Body of pancreas (tissue), 4 donors: ENCODE measurements at regions not wholly inside any gene's neighbourhood (a gene's known extent, or its start where the extent isn't known, plus 50 kb on each side); places are given as distances from the start of the nearest gene placed in this dataset.

Experiments used
- ATAC-seq: fragments of 150-250 bp; one replicate; pipeline ENCODE4 v1.9.1; 2016
- DNase-seq, 4 donors: peaks; one replicate each; pipeline ENCODE4 v3.0.0-alpha.2; 2019
- H3K27ac ChIP-seq, 4 donors: fragments of 200-600 bp; sonication (generic); 1 replicate in 3 of 4; 2 replicates in 1 of 4; pipeline versions ENCODE4 v1.5.1 to v1.6.1; 2016 to 2019; ENCODE audit warnings: mild to moderate bottlenecking in 1 of 4, mixed read lengths in 1 of 4, moderate library complexity in 1 of 4
- H3K27me3 ChIP-seq, 2 donors: fragments of 200-600 bp; sonication (generic); one replicate each; pipeline ENCODE4 v1.6.0; 2016; ENCODE audit warnings: mild to moderate bottlenecking in 1 of 2
- H3K36me3 ChIP-seq, 2 donors: fragments of 200-600 bp; sonication (generic); replicated peaks in 1 of 2; 2 replicates each; pipeline ENCODE4 v1.5.1; 2016; ENCODE audit warnings: low read depth in 2 of 2; ENCODE audit not compliant: insufficient read depth in 1 of 2
- H3K4me1 ChIP-seq: fragments of 200-600 bp; sonication (generic); one replicate; pipeline ENCODE4 v1.6.0; 2016
- H3K4me3 ChIP-seq, 2 donors: fragments of 200-600 bp; sonication (generic); 1 replicate in 1 of 2; 2 replicates in 1 of 2; pipeline ENCODE4 v1.5.1; 2016 to 2019
- H3K9me3 ChIP-seq, 3 donors: fragments of 200-600 bp; sonication (generic); 1 replicate in 2 of 3; 2 replicates in 1 of 3; pipeline ENCODE4 v1.5.1; 2016
- POLR2A ChIP-seq, 3 donors: fragments of 450-650 bp; IDR thresholded peaks; one replicate each; pipeline ENCODE4 v1.6.1; 2016; ENCODE audit warnings: antibody characterized with exemption in 3 of 3, mild to moderate bottlenecking in 2 of 3
- WGBS, 2 donors: methylation state at CpG; one replicate each; pipeline ENCODE4 v1.1.5; 2017; 5-methylcytosine and 5-hydroxymethylcytosine counted together
- intact Hi-C: fragments of 100-400 bp; cut with DNase I; formaldehyde crosslinking; loops from one replicate; pipeline ENCODE4 v1.15.1; 2023
- TF ChIP-seq, protein P1 (sequence below), 7 experiments: fragments of 450-650 bp in 4 of 7; fragments of 200-600 bp in 3 of 7; sonication (generic) in 3 of 7; IDR thresholded peaks; one replicate each; pipeline ENCODE4 v1.5.1; 2016 to 2019; ENCODE audit warnings: antibody characterized with exemption in 7 of 7

DNA sequence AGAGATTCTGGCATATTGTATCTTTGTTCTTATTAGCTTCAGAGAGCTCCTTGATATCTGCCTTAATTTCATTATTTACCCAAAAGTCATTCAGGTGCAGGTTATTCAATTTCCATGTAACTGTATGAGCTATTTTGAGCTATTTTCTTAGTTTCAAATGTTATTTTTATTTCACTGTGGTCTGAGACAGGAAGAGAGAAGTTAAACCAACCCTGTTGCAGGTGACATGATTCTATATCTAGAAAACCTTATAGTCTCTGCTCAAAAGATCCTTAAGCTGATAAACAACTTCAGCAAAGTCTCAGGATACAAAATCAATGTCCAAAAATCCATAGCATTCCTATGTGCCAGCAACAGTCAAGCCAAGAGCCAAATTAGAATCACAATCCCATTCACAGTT, 1644.0 kb upstream of the B3GALT2 start:
- TF ChIP-seq, protein P1, sequence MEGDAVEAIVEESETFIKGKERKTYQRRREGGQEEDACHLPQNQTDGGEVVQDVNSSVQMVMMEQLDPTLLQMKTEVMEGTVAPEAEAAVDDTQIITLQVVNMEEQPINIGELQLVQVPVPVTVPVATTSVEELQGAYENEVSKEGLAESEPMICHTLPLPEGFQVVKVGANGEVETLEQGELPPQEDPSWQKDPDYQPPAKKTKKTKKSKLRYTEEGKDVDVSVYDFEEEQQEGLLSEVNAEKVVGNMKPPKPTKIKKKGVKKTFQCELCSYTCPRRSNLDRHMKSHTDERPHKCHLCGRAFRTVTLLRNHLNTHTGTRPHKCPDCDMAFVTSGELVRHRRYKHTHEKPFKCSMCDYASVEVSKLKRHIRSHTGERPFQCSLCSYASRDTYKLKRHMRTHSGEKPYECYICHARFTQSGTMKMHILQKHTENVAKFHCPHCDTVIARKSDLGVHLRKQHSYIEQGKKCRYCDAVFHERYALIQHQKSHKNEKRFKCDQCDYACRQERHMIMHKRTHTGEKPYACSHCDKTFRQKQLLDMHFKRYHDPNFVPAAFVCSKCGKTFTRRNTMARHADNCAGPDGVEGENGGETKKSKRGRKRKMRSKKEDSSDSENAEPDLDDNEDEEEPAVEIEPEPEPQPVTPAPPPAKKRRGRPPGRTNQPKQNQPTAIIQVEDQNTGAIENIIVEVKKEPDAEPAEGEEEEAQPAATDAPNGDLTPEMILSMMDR (IDR thresholded peaks at IDR 0.05), result no peak
- TF ChIP-seq POLR2A (IDR thresholded peaks at IDR 0.05), result no peak
- intact Hi-C loops, result no loop called here
- Histone ChIP-seq H3K27me3 (no peaks in the 10 kb centered on the region), H3K36me3 (no peaks in the 10 kb centered on the region), H3K4me1 (no peaks in the 10 kb centered on the region), H3K4me3 (no peak overlapping the region), H3K9me3 (no peaks in the 10 kb centered on the region), H3K27ac (no peak overlapping the region)
- ATAC-seq, result no peak
- DNase-seq, result no peak

DNA sequence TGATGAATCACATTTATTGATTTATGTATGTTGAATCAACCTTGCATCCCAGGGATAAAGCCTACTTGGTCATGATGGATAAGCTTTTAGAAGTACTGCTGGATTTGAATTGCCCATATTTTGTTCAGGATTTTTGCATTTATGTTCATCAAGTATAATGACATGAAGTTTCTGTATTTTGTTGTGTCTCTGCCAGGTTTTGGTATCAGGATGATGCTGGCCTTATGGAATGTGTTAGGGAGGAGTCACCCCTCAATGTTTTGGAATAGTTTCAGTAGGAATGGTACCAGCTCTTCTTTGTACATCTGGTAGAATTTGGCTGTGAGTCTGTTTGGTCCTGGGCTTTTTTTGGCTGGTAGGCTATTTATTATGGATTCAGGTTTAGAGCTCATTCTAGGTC, 1643.1 kb upstream of the B3GALT2 start:
- TF ChIP-seq, protein P1 (IDR thresholded peaks at IDR 0.05), result no peak
- no peak for TF ChIP-seq POLR2A (IDR thresholded peaks at IDR 0.05)
- H3K4me3 ChIP-seq, result no peak overlapping the region
- no peaks in the 10 kb centered on the region for H3K4me1 ChIP-seq
- H3K9me3 ChIP-seq, result no peaks in the 10 kb centered on the region
- no peaks in the 10 kb centered on the region for H3K27me3 ChIP-seq
- H3K27ac ChIP-seq, result no peak overlapping the region
- DNase-seq (no peak), ATAC-seq (no peak)
- intact Hi-C loops, result no loop called here
- no peaks in the 10 kb centered on the region for H3K36me3 ChIP-seq

DNA sequence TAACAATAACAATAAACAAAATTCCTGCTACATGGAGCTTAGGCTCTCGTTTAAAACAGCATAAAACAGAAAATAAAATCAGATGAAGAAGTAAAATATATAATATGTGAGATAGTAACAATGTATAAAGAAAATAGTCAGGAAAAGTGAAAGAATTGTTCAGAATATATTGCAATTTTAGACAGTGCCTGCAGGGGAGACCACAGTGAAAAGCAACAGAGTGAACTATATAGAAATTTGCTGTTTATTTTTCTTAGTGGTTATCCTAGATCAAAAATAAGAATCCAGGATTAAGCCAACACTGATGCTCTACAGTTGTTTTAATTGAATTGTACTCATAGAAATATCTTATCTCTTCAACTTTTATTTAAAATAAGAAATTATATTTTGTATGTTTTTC, 1639.0 kb upstream of the B3GALT2 start:
- 31 to 34% methylated on average over 1 of the region's 1 CpG for WGBS, 2 donors
- Histone ChIP-seq H3K27ac (no peak overlapping the region), H3K4me3 (no peak overlapping the region), H3K27me3 (no peaks in the 10 kb centered on the region), H3K4me1 (no peaks in the 10 kb centered on the region), H3K9me3 (no peaks in the 10 kb centered on the region), H3K36me3 (no peaks in the 10 kb centered on the region)
- no peak for TF ChIP-seq POLR2A (IDR thresholded peaks at IDR 0.05)
- TF ChIP-seq, protein P1 (IDR thresholded peaks at IDR 0.05), result no peak
- no peak for ATAC-seq
- intact Hi-C loops, result no loop called here
- no peak for DNase-seq

DNA sequence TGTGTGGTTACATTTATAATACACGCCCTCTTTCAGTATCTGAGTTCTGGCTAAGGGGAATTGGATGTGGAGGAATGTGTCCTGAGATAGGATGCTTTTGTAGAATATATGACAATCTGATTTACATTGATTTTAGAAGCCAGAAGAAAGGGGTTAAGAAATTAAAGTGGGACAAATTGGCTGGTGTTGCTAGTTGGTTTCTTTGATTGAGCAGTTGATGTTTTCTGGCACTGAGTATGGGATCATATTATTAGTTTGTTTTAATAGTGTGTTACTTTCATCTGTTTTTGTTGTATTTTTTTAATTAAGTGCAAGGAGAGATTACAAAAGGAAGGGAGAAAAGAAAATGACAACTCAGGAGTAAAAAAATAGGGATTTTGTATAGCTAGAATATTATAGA, 1634.7 kb upstream of the B3GALT2 start:
- Histone ChIP-seq H3K9me3 (no peaks in the 10 kb centered on the region), H3K27me3 (no peaks in the 10 kb centered on the region), H3K27ac (no peak overlapping the region), H3K36me3 (no peaks in the 10 kb centered on the region), H3K4me1 (no peaks in the 10 kb centered on the region), H3K4me3 (no peak overlapping the region)
- intact Hi-C loops, result no loop called here
- DNase-seq, result no peak
- ATAC-seq, result no peak
- TF ChIP-seq, protein P1 (IDR thresholded peaks at IDR 0.05), result no peak
- TF ChIP-seq POLR2A (IDR thresholded peaks at IDR 0.05), result no peak
- WGBS, 2 donors, result 64 to 86% methylated on average over 1 of the region's 1 CpG

DNA sequence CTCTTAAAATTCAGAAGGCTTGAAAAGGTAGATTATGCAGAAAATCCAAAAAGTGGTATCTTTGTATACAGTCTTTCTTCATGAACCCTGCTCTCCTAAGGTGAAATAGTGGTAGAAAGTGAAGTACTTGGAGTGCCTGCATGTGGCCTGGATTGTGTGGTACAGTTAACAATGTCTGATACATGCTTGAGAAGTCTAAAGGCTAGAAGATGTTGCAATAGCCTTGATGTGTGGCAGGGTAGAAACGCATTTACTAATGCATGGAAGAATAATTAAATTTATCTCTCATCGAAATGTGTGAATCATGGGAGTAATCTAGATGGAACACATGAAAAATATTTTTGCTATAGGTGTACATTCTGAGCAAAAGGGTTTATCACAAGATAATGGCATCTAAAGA, 1632.3 kb upstream of the B3GALT2 start:
- 56 to 61% methylated on average over 2 of the region's 2 CpGs for WGBS, 2 donors
- TF ChIP-seq, protein P1 (IDR thresholded peaks at IDR 0.05), result no peak
- TF ChIP-seq POLR2A (IDR thresholded peaks at IDR 0.05), result no peak
- DNase-seq, result no peak
- Histone ChIP-seq H3K4me1 (no peaks in the 10 kb centered on the region), H3K27me3 (no peaks in the 10 kb centered on the region), H3K27ac (no peak overlapping the region), H3K4me3 (no peak overlapping the region), H3K9me3 (no peaks in the 10 kb centered on the region), H3K36me3 (no peaks in the 10 kb centered on the region)
- intact Hi-C loops, result no loop called here
- no peak for ATAC-seq
